Left lung (tissue), 4 donors: ENCODE measurements at regions not wholly inside any gene's neighbourhood (a gene's known extent, or its start where the extent isn't known, plus 50 kb on each side); places are given as distances from the start of the nearest gene placed in this dataset.

ENCODE experiments used
- ATAC-seq: fragments of 200-7000 bp; cut with Tn5 transposase; one replicate; pipeline ENCODE4 v1.9.1; 2020; ENCODE audit warnings: moderate library complexity
- DNase-seq, 4 donors: peaks; one replicate each; pipeline ENCODE4 v3.0.0-alpha.2; 2013 to 2020
- H3K27ac ChIP-seq, 2 donors: fragments of 200-600 bp; sonication (generic) in 1 of 2; one replicate each; pipeline versions ENCODE4 v1.5.0 to v1.8.0; 2020 to 2021
- H3K27me3 ChIP-seq, 2 donors: fragments of 200-600 bp; sonication (generic) in 1 of 2; one replicate each; pipeline versions ENCODE4 v1.5.0 to v1.8.0; 2020 to 2021
- H3K36me3 ChIP-seq, 2 donors: fragments of 200-600 bp; sonication (generic) in 1 of 2; one replicate each; pipeline versions ENCODE4 v1.5.0 to v1.8.0; 2020 to 2021
- H3K4me1 ChIP-seq, 2 donors: fragments of 200-600 bp; one replicate each; pipeline ENCODE4 v1.8.0; 2021
- H3K4me3 ChIP-seq, 2 donors: fragments of 200-600 bp; sonication (generic) in 1 of 2; one replicate each; pipeline versions ENCODE4 v1.5.0 to v1.8.0; 2020 to 2021; ENCODE audit warnings: mild to moderate bottlenecking in 1 of 2
- H3K9me3 ChIP-seq, 2 donors: fragments of 200-600 bp; sonication (generic) in 1 of 2; one replicate each; pipeline versions ENCODE4 v1.5.0 to v1.8.0; 2020 to 2021
- intact Hi-C, 2 donors: fragments of 100-400 bp; cut with DNase I; formaldehyde crosslinking; loops; one replicate each; pipeline versions ENCODE4 v1.11.2 to v1.14.2; 2022
- TF ChIP-seq, protein P1 (sequence below), 2 donors: fragments of 200-600 bp; sonication (generic) in 1 of 2; IDR thresholded peaks; one replicate each; pipeline versions ENCODE4 v1.5.0 to v1.8.0; 2021; ENCODE audit warnings: antibody characterized with exemption in 2 of 2
- donor health status: DM: no; HTN: yes; CAD: no.
- donor health status: DM: no; HTN: no; CAD: no.

GRCh38 chr1:5645135-5645399 is 347.2 kb downstream of the NPHP4 start:
- peak in 1 of 4 donors; percentile 19 for DNase-seq
- Histone ChIP-seq H3K27ac (no peak overlapping the region), H3K9me3 (no peaks in the 10 kb centered on the region), H3K4me1 (no peaks in the 10 kb centered on the region), H3K4me3 (no peak overlapping the region), H3K27me3 (peaks cover 0 to 15% of the 10 kb centered on the region in 2 donors), H3K36me3 (no peaks in the 10 kb centered on the region)
- ATAC-seq, result no peak
- intact Hi-C loops, result no loop called here
- TF ChIP-seq, protein P1, sequence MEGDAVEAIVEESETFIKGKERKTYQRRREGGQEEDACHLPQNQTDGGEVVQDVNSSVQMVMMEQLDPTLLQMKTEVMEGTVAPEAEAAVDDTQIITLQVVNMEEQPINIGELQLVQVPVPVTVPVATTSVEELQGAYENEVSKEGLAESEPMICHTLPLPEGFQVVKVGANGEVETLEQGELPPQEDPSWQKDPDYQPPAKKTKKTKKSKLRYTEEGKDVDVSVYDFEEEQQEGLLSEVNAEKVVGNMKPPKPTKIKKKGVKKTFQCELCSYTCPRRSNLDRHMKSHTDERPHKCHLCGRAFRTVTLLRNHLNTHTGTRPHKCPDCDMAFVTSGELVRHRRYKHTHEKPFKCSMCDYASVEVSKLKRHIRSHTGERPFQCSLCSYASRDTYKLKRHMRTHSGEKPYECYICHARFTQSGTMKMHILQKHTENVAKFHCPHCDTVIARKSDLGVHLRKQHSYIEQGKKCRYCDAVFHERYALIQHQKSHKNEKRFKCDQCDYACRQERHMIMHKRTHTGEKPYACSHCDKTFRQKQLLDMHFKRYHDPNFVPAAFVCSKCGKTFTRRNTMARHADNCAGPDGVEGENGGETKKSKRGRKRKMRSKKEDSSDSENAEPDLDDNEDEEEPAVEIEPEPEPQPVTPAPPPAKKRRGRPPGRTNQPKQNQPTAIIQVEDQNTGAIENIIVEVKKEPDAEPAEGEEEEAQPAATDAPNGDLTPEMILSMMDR (IDR thresholded peaks at IDR 0.05), result no peak

- intact Hi-C loops, result no loop called here
- ATAC-seq, result no peak
- Histone ChIP-seq H3K36me3 (no peaks in the 10 kb centered on the region), H3K27ac (no peak overlapping the region), H3K4me3 (no peak overlapping the region), H3K27me3 (peaks cover 0 to 14% of the 10 kb centered on the region in 2 donors), H3K4me1 (no peaks in the 10 kb centered on the region), H3K9me3 (no peaks in the 10 kb centered on the region)
- TF ChIP-seq, protein P1 (IDR thresholded peaks at IDR 0.05), result no peak
- peak in 1 of 4 donors; percentile 20 for DNase-seq
These were observed 347.7 kb downstream of the NPHP4 start for GRCh38 chr1:5644281-5645134.

DNA sequence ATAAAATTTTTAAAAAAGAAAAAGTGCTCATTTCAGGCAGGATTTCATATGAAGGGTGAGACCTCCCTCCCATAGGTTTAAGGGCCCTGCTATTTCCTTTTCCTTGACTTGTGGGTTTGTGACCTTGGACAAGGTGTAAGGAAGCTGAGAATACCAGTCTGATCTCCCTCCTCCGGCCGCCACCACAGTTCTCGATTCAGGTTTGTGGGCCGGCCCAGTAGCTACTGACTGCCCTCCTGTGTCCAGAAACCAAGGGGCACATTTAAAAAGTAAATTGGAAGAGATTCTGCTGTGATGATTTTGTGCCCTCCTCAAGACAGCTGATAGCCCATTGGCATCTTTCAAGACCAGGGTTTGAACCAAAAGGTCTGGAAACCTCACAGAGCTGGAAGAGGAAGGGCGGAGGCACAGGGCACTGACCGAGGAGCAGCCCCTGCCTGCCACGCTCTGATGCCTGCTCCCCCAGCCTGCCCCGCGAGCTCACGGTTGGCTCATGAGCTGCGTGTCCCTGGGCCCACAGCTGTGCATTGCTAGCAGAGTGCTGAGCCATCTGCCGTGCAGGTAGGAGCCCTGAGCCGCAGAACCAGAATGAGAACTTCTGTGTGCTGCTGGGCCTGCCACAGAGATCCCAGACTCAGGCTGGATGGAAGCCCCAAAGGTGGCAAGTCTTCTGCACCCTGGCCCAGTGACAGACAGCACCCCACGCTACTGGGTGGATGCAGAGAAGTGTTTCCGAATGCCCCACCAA is 348.7 kb downstream of the NPHP4 start:
- no peak for ATAC-seq
- peaks cover 0 to 20% of the 10 kb centered on the region in 2 donors for H3K27me3 ChIP-seq
- peak in 1 of 4 donors; percentile 36 for DNase-seq
- no peaks in the 10 kb centered on the region for H3K36me3 ChIP-seq
- H3K27ac ChIP-seq, result no peak overlapping the region
- H3K9me3 ChIP-seq, result no peaks in the 10 kb centered on the region
- intact Hi-C loops, result no loop called here
- no peak overlapping the region for H3K4me3 ChIP-seq
- TF ChIP-seq, protein P1 (IDR thresholded peaks at IDR 0.05), result no peak
- no peaks in the 10 kb centered on the region for H3K4me1 ChIP-seq

- H3K27ac ChIP-seq, result no peak overlapping the region
- H3K36me3 ChIP-seq, result no peaks in the 10 kb centered on the region
- no peak overlapping the region for H3K4me3 ChIP-seq
- H3K4me1 ChIP-seq, result no peaks in the 10 kb centered on the region
- ATAC-seq (no peak), DNase-seq (no peak)
- H3K27me3 ChIP-seq, result peaks cover 0 to 42% of the 10 kb centered on the region in 2 donors
- H3K9me3 ChIP-seq, result no peaks in the 10 kb centered on the region
- intact Hi-C loops, result no loop called here
- TF ChIP-seq, protein P1 (IDR thresholded peaks at IDR 0.05), result no peak
These were observed 351.4 kb downstream of the NPHP4 start for GRCh38 chr1:5640845-5641244.

DNA sequence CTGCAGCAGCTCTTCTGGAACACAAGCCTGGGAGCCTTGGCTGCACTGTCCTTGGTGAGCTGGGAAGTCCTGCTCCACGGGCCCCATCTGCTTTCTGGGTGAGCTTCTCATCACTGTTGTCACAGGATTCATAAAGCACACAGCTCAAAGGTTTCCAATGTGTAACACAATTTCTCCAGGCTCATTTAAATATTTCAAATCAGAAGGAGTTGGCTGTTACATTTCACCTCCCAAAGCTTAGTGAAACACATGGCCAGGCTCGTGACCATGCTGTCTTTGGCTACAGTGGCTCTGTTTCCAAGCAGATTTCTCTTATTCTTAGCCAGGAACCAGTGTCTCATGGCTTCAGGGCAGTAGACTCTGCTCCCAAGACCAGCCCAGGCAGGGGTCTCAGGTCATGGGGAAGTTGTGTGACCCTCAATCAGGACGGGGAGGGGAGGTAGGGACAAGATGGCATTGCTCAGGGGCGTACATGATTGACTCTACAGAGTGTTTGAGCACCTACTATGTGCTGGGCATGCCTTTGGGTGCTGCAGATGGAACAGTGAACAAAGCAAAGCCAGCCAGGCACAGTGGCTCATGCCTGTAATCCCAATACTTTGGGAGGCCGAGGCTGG is 353.0 kb downstream of the NPHP4 start:
- no peaks in the 10 kb centered on the region for H3K9me3 ChIP-seq

More for the DNA sequence above, 353.0 kb downstream of the NPHP4 start:
- ATAC-seq (no peak), DNase-seq (peak in 1 of 4 donors; percentile 37)
- Histone ChIP-seq H3K4me3 (no peak overlapping the region), H3K4me1 (no peaks in the 10 kb centered on the region), H3K27ac (no peak overlapping the region), H3K27me3 (peaks cover 0 to 47% of the 10 kb centered on the region in 2 donors), H3K36me3 (no peaks in the 10 kb centered on the region)
- intact Hi-C loops, result no loop called here
- TF ChIP-seq, protein P1 (IDR thresholded peaks at IDR 0.05), result no peak
